HCT116 (cell line): ENCODE measurements at regions not wholly inside any gene's neighbourhood (a gene's known extent, or its start where the extent isn't known, plus 50 kb on each side); places are given as distances from the start of the nearest gene placed in this dataset.

Experiments used
- ATAC-seq: fragments of 200-7000 bp; cut with Tn5 transposase; 2 replicates; pipeline ENCODE4 v1.9.1; 2020; ENCODE audit warnings: mild to moderate bottlenecking, moderate library complexity
- BruUV-seq: library from RNA; stranded (reverse); fragments of 400-500 nt; replicated peaks from 2 replicates; lab custom pipeline; 2021; lab: Mats Ljungman, UMichigan
- CTCF ChIA-PET: fragments of 300-600 bp; sonication (Branson Sonifier 250); formaldehyde crosslinking; loops from one replicate; lab custom pipeline; 2021; ENCODE audit warnings: antibody characterized with exemption; lab: Charles Lee
- POLR2A ChIA-PET: fragments of 300-600, 350-600 bp; sonication (Branson Sonifier 250); formaldehyde crosslinking; loops from one replicate; lab custom pipeline; 2021; ENCODE audit warnings: antibody characterized with exemption; lab: Charles Lee
- RAD21 ChIA-PET, 2 experiments: fragments of 300-600 bp; sonication (Branson Sonifier 250); formaldehyde crosslinking; loops; one replicate each; lab custom pipeline; 2023; ENCODE audit warnings: low total read pairs in 2 of 2; ENCODE audit not compliant: uncharacterized antibody in 2 of 2, unreplicated experiment in 2 of 2, low non-redundant PET in 1 of 2; lab: Charles Lee
- DNase-seq: peaks from one replicate; pipeline ENCODE4 v3.0.0-alpha.2; 2010; ENCODE audit warnings: low read depth, low spot score
- H2AFZ ChIP-seq: fragments of 200-600 bp; shearing (Covaris generic), sonication (generic); 2 replicates; pipeline ENCODE4 v1.6.1; 2017; ENCODE audit warnings: low read depth, mixed run types, mixed read lengths, antibody characterized with exemption, low read length; ENCODE audit not compliant: poor library complexity, severe bottlenecking
- H3K27ac ChIP-seq: 2 replicates; pipeline ENCODE4 v1.5.1; 2012; ENCODE audit warnings: low read depth, low read length
- H3K27me3 ChIP-seq: fragments of 200-600 bp; sonication (generic); 2 replicates; pipeline ENCODE4 v1.6.1; 2016; ENCODE audit warnings: mixed run types, low read length, mixed read lengths; ENCODE audit not compliant: insufficient read depth
- H3K36me3 ChIP-seq, 2 experiments: fragments of 200-500 bp in 1 of 2; fragments of 200-600 bp in 1 of 2; sonication (Bioruptor generic) in 1 of 2; sonication (generic) in 1 of 2; 2 replicates each; pipeline versions ENCODE4 v1.5.1 to v1.6.1; 2014 to 2016; ENCODE audit warnings: low read length in 2 of 2, inconsistent platforms in 1 of 2, mixed read lengths in 1 of 2, mixed run types in 1 of 2; ENCODE audit not compliant: insufficient read depth in 2 of 2, control insufficient read depth in 1 of 2
- H3K4me1 ChIP-seq, 2 experiments: fragments of 200-600 bp in 1 of 2; sonication (generic) in 1 of 2; 2 replicates each; pipeline versions ENCODE4 v1.5.1 to v1.6.1; 2012 to 2017; ENCODE audit warnings: low read length in 2 of 2, inconsistent platforms in 1 of 2, mild to moderate bottlenecking in 1 of 2, mixed read lengths in 1 of 2, mixed run types in 1 of 2, moderate library complexity in 1 of 2; ENCODE audit not compliant: insufficient read depth in 2 of 2, control insufficient read depth in 1 of 2
- H3K4me2 ChIP-seq: fragments of 200-600 bp; sonication (generic); 2 replicates; pipeline ENCODE4 v1.6.1; 2017; ENCODE audit warnings: mixed run types, low read length, mixed read lengths
- H3K4me3 ChIP-seq, 2 experiments: fragments of 200-600 bp in 1 of 2; sonication (generic) in 1 of 2; replicated peaks in 1 of 2; 2 replicates each; pipeline ENCODE4 v1.5.1; 2011 to 2016; ENCODE audit warnings: low read length in 2 of 2, control low read depth in 1 of 2, low read depth in 1 of 2, mild to moderate bottlenecking in 1 of 2, mixed read lengths in 1 of 2, mixed run types in 1 of 2
- H3K79me2 ChIP-seq: fragments of 200-600 bp; sonication (generic); 2 replicates; pipeline ENCODE4 v1.6.1; 2017; ENCODE audit warnings: mild to moderate bottlenecking, mixed run types, low read length, moderate library complexity, mixed read lengths; ENCODE audit not compliant: insufficient read depth
- H3K9ac ChIP-seq: fragments of 200-600 bp; sonication (generic); 2 replicates; pipeline ENCODE4 v1.6.1; 2016; ENCODE audit warnings: low read length, mixed read lengths
- H3K9me2 ChIP-seq: fragments of 200-600 bp; sonication (generic), shearing (Covaris generic); 2 replicates; pipeline ENCODE4 v1.6.1; 2017; ENCODE audit warnings: mixed run types, mild to moderate bottlenecking, moderate library complexity; ENCODE audit not compliant: insufficient read depth
- H3K9me3 ChIP-seq, 2 experiments: fragments of 200-500 bp in 1 of 2; fragments of 200-600 bp in 1 of 2; sonication (Bioruptor generic) in 1 of 2; sonication (generic) in 1 of 2; 2 replicates each; pipeline ENCODE4 v1.6.1; 2014 to 2017; ENCODE audit warnings: low read length in 2 of 2, mixed read lengths in 2 of 2, inconsistent platforms in 1 of 2, low read depth in 1 of 2, mild to moderate bottlenecking in 1 of 2, mixed run types in 1 of 2, moderate library complexity in 1 of 2; ENCODE audit not compliant: control insufficient read depth in 1 of 2, insufficient read depth in 1 of 2
- H4K20me1 ChIP-seq: fragments of 200-600 bp; sonication (generic), shearing (Covaris generic); 2 replicates; pipeline ENCODE4 v1.6.1; 2017; ENCODE audit warnings: mixed run types, mild to moderate bottlenecking, moderate library complexity; ENCODE audit not compliant: insufficient read depth
- CBX3 ChIP-seq: IDR thresholded peaks from 2 replicates; pipeline ENCODE4 v1.6.1; 2012; ENCODE audit warnings: low read depth
- CEBPB ChIP-seq: IDR thresholded peaks from 2 replicates; pipeline ENCODE4 v1.6.1; 2012; ENCODE audit warnings: low read depth
- CTCF ChIP-seq, 3 experiments: fragments of 200-600 bp in 1 of 3; sonication (generic) in 1 of 3; IDR thresholded peaks in 2 of 3; conservative IDR thresholded peaks in 1 of 3; 2 replicates each; pipeline ENCODE4 v1.5.1; 2012 to 2017; ENCODE audit warnings: low read depth in 2 of 3, low read length in 2 of 3, antibody characterized with exemption in 1 of 3, borderline replicate concordance in 1 of 3, control low read depth in 1 of 3, mild to moderate bottlenecking in 1 of 3, mixed read lengths in 1 of 3, mixed run types in 1 of 3, moderate library complexity in 1 of 3; ENCODE audit not compliant: insufficient read depth in 1 of 3
- EZH2phosphoT487 ChIP-seq: fragments of 200-600 bp; IDR thresholded peaks from 2 replicates; pipeline ENCODE4 v1.6.1; 2018; ENCODE audit warnings: antibody characterized with exemption, borderline replicate concordance
- FOSL1 ChIP-seq: IDR thresholded peaks from 2 replicates; pipeline ENCODE4 v1.6.1; 2012; ENCODE audit warnings: low read depth
- JUND ChIP-seq: IDR thresholded peaks from 2 replicates; pipeline ENCODE4 v1.6.1; 2012
- MAX ChIP-seq: IDR thresholded peaks from 2 replicates; pipeline ENCODE4 v1.6.1; 2012
- POLR2A ChIP-seq: IDR thresholded peaks from 2 replicates; pipeline ENCODE4 v1.7.0; 2011; ENCODE audit warnings: borderline replicate concordance; ENCODE audit not compliant: insufficient read depth, insufficient read length; ENCODE audit errors: extremely low read depth
- POLR2AphosphoS5 ChIP-seq: IDR thresholded peaks from 2 replicates; pipeline ENCODE4 v1.6.1; 2011; ENCODE audit warnings: mild to moderate bottlenecking, low read depth, low read length, moderate library complexity
- SRF ChIP-seq: IDR thresholded peaks from 2 replicates; pipeline ENCODE4 v1.6.1; 2012; ENCODE audit warnings: low read depth
- TCF7L2 ChIP-seq: IDR thresholded peaks from 2 replicates; pipeline ENCODE4 v1.7.0; 2011; ENCODE audit warnings: borderline replicate concordance, inconsistent platforms; ENCODE audit not compliant: insufficient read depth, insufficient read length; ENCODE audit errors: extremely low read depth
- ZBTB33 ChIP-seq: IDR thresholded peaks from 2 replicates; pipeline ENCODE4 v1.6.1; 2011; ENCODE audit warnings: mild to moderate bottlenecking, low read length, moderate library complexity; ENCODE audit not compliant: insufficient replicate concordance; ENCODE audit errors: extremely low read depth
- ZNF274 ChIP-seq: fragments of 200-500 bp; sonication (Bioruptor generic); IDR thresholded peaks from 2 replicates; pipeline ENCODE4 v1.6.1; 2014; ENCODE audit warnings: mild to moderate bottlenecking, low read depth, low read length, inconsistent platforms
- intact Hi-C: fragments of 100-400 bp; cut with micrococcal nuclease; formaldehyde crosslinking; loops from 2 replicates; pipeline ENCODE4 v1.10.0; 2022

- TF ChIP-seq CTCF (IDR thresholded peaks at IDR 0.05 in 2 of 3, conservative IDR thresholded peaks at IDR 0.05 in 1 of 3; ENCODE audit: borderline replicate concordance in 1 of 3, insufficient read depth in 1 of 3, low read depth in 2 of 3, low read length in 2 of 3), result no peak
- no peak for TF ChIP-seq CEBPB
- TF ChIP-seq JUND, result no peak
Observed at GRCh38 chr13:47623862-47624261, 377.2 kb downstream of the SUCLA2 start (continued).

GRCh38 chr13:47621931-47622330 lies 379.1 kb downstream of the SUCLA2 start:
- Histone ChIP-seq H2AFZ (no peak overlapping the region), H3K27ac (no peak overlapping the region), H3K36me3 (no peaks in the 10 kb centered on the region), H4K20me1 (no peaks in the 10 kb centered on the region), H3K27me3 (peaks cover 22% of the 10 kb centered on the region; the same call in 1 of the 2 replicates), H3K4me2 (no peak overlapping the region), H3K4me1 (no peaks in the 10 kb centered on the region), H3K9me3 (no peaks in the 10 kb centered on the region), H3K9me2 (no peaks in the 10 kb centered on the region), H3K9ac (no peak overlapping the region), H3K79me2 (no peaks in the 10 kb centered on the region), H3K4me3 (no peak overlapping the region)
- ChIA-PET RAD21 (no interaction called here), CTCF (no interaction called here), POLR2A (no interaction called here)
- BruUV-seq, result no TSS peak
- ATAC-seq, result no peak
- no peak for DNase-seq
- TF ChIP-seq TCF7L2, result no peak
- TF ChIP-seq POLR2A, result no peak
- no peak for TF ChIP-seq CBX3
- no peak for TF ChIP-seq EZH2phosphoT487
- no peak for TF ChIP-seq ZNF274
- TF ChIP-seq FOSL1, result no peak
- TF ChIP-seq ZBTB33, result no peak
- no peak for TF ChIP-seq CEBPB
- no peak for TF ChIP-seq JUND
- no peak for TF ChIP-seq SRF
- no peak for TF ChIP-seq POLR2AphosphoS5
- TF ChIP-seq MAX, result no peak
- intact Hi-C loops, result no loop called here
